NCI-H1092 treated with DMSO at 0.1 percent for 48 hours (cell line): ENCODE measurements at regions not wholly inside any gene's neighbourhood (a gene's known extent, or its start where the extent isn't known, plus 50 kb on each side); places are given as distances from the start of the nearest gene placed in this dataset.

ENCODE experiments used
- DNase-seq: peaks from one replicate; lab custom pipeline; 2025; lab: John Stamatoyannopoulos, UW

DNA sequence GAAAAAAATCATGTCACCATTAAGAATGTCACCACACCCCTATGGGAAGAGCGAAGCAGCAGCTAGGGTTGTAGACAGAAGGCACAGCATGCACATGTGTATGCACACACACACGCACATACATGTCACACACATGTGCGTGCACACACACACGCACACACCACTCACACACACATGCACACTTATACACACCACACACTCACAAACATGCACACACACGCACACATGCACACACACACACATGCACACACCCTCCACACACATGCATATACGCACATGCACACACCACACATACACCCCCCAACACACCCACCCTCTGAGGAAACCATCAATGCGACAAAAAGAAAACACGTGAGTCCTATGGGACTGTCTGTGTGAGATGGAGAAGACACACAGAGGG, 205.4 kb downstream of the ENGASE start:
- DNase-seq = no peak

GRCh38 chr17:79279320-79279719, 204.7 kb downstream of the ENGASE start:
- no peak for DNase-seq

DNA sequence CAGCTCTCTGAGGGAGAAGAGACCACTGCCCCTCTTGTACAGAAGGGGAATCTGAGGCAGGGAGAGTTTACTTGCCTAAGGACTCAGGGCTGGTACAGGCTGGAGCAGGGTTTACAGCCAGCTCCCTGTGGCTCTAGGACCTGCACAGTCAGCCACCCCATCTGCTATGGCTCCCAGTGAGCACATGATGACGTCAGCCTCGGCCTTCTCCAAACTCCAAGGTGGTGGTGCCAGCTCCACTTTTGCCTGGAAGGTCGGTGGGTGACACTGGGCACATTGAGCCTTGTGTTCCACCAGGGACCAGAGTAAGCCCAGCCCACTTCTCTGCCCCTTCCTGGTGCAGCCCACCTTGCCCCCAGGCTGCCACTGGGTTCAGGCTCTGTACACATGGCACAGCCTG, 202.2 kb downstream of the ENGASE start:
- DNase-seq = no peak

DNA sequence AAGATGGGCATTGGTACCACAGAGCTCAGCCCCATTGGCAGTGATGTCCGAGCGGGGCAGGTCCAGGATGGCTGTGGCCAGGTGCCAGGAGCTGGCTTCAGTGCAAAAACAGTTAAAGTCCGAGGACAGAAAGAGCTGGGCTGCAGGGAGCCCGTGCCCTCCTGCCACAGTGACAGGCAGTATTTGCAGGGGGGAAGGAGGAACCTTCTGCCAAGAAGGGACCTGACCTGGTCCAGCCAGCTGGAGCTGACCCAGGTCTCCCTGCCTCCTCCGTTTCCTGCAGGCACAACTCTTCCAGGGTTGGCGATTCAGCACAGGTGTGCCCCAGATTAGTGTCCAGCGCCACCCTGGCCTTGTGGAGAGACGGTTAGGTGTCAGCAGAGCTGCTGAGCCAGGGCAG, 199.0 kb downstream of the ENGASE start:
- no peak for DNase-seq

GRCh38 chr17:79272666-79273219, 198.1 kb downstream of the ENGASE start:
- no peak for DNase-seq

DNA sequence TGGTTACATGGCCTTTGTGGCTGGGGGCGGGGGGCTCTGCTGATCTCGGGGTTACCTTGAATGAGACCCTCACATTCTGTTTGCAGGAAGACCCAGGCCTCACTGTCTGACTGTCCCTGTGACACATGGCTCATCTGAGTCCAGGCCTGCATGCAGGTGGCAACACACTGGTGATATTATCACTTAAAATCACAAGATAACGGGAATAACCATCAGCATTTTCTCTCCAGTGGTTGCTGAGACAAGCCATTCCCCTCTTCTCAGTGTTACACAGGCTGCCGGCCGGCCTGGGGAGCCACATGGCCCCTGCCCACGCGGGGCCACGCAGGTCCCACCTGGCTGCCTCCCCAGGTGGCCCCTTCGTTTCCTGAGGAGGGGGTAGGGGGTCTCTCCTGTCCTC, 197.6 kb downstream of the ENGASE start:
- DNase-seq = no peak

GRCh38 chr17:79269620-79270019, 195.0 kb downstream of the ENGASE start:
- no peak for DNase-seq

DNA sequence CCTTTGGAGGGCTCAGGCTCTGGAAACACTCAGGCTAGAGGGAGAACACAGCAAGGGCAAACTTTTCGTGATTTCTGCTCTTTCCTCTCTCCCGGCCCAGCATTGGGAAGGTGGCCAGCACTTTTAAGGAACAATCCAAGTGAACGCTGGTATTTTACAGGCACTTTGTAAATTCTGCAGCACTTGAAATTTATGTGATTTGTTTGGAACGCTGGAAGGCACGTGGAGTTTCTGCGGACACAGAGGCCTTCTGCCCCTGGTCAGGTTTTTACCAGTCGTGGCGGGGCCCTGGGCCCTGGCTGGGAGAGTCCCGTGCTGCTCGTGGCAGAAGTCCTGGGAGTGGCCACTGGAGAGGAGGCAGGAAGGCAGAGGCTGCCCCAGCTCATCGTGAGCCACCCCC, 188.6 kb downstream of the ENGASE start:
- DNase-seq = no peak

DNA sequence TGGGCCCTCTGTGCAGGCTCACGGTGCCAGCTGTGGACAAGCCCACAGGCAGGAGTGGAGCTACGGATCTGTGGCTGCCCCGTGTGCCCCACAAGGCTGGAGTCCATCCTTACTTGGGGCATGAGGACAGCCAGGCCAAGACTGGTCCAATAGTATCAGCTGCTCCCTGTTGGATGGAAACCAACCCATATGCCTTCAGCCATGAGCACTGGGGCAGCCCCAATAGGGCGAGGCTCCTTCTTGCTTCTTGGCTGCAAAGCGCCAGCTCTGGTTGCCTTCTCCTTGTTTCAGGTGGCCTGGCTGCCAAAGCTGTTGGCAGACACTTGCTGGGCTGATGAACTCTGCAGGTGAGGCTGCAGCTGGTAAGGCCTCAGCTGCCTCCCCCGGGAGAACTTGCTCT, 188.0 kb downstream of the ENGASE start:
- no peak for DNase-seq

- no peak for DNase-seq
These were observed 186.9 kb downstream of the ENGASE start for GRCh38 chr17:79261355-79262072.

- no peak for DNase-seq
These were observed 184.2 kb downstream of the ENGASE start for GRCh38 chr17:79258843-79259242.

DNA sequence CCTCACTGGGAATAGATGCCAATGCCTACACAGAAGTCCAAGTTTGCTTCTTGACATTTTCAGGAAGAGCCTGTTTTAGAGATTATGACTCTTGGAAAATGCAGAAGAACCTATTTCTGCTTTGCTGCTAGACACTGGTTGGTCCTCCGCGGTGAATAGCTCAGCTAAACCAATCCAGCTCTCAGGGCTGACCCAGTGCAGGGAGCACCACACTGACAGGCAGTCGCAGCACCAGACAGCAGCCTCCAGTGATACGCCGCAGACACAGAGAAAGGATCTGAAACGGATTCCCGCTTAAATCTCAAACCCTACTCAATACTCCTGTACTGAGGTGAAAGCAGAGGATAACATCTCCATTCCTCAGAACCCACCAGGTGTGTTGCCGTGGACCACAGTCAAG, 183.4 kb downstream of the ENGASE start:
- DNase-seq = no peak

- peak; percentile 10 for DNase-seq
These were observed 181.4 kb downstream of the ENGASE start for GRCh38 chr17:79255926-79256585.

DNA sequence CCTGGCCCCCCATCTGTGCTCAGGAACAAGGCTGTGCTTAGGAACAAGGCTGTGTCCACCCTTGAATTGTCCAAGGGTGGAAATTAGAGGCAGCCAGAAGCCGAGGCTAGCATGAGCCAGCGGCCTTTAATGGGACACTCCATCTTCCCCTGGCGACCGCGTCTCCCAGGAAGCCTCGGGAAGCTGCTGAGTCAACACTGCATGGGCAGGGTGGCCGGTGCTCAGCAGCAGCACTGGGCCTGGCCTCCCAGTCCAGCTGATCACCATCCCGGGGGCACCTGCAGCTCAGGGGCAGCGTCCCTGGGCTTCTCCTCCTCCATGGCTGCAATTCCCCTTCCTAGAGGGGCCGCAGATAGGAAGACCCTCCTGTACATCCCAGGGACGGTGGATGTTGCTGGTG, 180.8 kb downstream of the ENGASE start:
- DNase-seq = no peak

DNA sequence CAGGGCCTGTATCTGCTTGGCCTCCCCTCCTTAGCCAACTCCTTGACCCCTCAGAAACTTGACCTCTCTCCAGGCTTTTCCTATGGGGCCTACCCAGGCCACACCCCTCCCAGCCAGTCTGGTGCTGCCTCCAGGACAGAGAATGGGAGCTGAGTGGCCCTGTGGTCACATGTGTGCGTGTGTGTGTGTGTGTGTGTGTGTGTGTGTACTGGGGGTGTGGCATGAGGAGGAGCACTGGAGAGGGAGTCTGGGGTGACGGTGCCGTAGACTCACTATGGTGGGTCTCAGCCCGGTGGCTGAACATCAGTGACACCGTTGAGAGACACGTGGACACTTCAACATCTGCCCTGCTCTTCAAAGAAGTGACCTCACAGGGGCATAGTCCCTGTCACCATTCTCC, 180.4 kb downstream of the ENGASE start:
- no peak for DNase-seq

- no peak for DNase-seq
These were observed 178.3 kb downstream of the ENGASE start for GRCh38 chr17:79252886-79253285.

DNA sequence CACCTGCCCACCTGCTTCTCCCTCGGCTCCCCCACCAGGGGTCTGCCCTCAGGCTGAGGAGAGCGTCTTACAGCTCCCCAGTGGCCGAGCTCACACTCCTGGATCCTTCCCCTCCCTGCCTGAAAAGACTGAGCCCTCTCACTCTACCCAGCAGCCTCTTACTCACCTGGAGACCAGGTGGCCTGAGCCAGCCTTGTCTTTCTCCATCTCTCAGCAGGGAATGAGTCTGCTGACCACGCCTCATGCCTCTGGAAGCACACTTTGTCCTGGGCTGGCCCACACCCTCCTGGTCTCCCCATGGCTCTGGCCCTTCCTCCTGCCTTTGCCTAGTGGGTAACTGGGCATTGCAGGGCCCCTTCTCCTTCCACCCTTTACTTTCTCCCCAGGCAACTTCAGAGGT, 177.2 kb downstream of the ENGASE start:
- no peak for DNase-seq

GRCh38 chr17:79249929-79250521, 175.4 kb downstream of the ENGASE start:
- DNase-seq = no peak

DNA sequence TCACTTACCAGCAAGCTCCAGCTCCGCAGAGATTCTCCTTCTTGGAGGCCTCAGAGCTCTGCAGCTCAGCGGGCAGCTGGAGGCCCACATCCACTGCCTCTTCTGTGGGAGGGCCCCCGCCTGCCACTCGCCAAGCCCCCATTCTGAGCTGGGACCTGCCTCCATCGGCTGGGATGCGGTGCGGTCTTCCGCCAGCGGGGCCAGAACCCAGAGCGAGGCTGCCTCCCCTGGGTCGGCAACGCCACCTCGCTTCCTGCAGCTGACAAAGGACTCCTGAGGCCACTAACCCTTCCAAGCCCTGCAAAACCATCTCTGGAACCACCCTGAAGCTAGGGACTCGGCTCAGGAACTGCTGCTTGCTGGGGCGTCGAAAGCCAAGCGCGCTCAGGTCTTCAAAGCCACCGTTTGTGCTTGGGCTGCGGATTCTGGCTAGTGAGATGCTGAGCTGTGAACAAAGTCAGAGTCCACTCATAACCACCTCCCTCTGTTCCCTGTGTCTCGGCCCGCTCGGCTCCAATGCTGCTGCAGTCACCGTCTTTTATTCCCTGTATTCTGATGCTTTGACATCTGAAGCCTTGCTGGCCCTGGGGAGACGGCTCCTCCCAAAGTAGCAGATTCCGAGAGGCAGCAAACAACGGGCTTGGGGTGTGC, 174.3 kb downstream of the ENGASE start:
- DNase-seq = no peak

- no peak for DNase-seq
These were observed 171.9 kb downstream of the ENGASE start for GRCh38 chr17:79246225-79247190.

DNA sequence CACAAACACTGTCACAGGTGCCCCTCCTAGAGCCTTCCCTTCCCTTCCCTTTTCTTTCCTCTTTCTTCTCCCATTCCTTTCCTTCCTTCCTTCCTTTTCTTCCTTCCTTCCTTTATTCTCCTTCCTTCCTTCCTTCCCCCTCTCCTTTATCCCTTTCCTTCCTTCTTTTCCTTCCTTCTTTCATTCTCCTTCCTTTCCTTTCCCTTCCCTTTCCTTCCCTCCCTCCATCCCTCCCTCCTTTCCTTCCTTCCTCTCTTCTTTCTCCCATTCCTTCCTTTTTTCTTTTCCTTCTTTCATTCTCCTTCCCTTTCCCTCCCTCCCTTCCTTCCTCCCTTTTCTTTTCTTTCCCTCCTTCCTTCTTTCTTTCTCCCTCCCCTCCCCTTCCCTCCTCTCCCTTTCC, 170.0 kb downstream of the ENGASE start:
- DNase-seq = no peak

GRCh38 chr17:79243996-79244395, 169.4 kb downstream of the ENGASE start:
- DNase-seq = no peak
